HL-60 (cell line): ENCODE measurements at regions not wholly inside any gene's neighbourhood (a gene's known extent, or its start where the extent isn't known, plus 50 kb on each side); places are given as distances from the start of the nearest gene placed in this dataset.

Experiments
- POLR2AphosphoS5 ChIP-seq: IDR thresholded peaks from 2 replicates; pipeline ENCODE4 v1.6.1; 2012; ENCODE audit warnings: low read depth
- TF ChIP-seq, protein P1 (sequence below): IDR thresholded peaks from one replicate; pipeline ENCODE4 v1.5.1; 2011; ENCODE audit warnings: low read length, control low read depth, inconsistent platforms; ENCODE audit not compliant: insufficient read depth

DNA sequence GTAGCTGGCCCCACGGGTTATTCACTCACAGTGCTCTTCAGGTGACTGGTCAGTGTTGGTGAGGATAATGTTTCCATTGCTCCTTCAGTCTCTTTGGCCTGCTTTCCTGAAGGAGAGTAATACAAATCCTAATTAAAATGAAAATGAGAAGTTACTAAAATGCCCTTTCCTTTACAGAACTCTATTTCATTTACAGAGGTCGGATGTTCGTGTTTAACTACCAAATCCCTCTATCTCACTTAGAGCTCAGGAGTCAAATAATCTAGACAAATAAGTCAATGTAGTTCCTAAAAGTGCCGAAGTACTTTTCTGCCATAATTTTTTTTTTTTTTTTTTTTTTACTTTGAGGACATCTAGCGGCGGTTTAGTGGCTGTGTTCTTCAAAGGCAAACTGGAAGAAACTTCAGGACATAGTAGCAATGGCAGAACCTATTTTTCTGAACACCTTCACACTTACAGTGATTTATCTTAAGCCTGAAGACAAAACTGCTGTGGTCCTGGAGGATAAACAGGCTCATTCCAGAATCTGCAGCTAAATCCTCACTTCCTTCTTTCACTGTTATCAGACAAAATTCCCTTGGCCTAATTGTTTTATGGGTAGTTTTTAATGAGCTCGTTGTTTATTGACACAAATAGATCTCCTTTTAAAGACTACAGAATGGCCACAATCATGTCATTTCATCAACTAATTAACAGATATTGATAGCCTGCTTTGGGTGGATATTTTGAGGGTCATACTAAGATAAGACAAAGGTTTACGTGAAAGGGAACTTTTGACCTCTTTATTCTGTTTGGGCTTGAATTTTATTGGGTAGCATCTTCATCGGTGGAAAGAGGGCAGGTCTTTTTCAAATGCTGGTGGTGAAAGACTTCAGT is 207.6 kb upstream of the DMRTA1 start:
- TF ChIP-seq, protein P1, sequence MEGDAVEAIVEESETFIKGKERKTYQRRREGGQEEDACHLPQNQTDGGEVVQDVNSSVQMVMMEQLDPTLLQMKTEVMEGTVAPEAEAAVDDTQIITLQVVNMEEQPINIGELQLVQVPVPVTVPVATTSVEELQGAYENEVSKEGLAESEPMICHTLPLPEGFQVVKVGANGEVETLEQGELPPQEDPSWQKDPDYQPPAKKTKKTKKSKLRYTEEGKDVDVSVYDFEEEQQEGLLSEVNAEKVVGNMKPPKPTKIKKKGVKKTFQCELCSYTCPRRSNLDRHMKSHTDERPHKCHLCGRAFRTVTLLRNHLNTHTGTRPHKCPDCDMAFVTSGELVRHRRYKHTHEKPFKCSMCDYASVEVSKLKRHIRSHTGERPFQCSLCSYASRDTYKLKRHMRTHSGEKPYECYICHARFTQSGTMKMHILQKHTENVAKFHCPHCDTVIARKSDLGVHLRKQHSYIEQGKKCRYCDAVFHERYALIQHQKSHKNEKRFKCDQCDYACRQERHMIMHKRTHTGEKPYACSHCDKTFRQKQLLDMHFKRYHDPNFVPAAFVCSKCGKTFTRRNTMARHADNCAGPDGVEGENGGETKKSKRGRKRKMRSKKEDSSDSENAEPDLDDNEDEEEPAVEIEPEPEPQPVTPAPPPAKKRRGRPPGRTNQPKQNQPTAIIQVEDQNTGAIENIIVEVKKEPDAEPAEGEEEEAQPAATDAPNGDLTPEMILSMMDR, result no peak
- TF ChIP-seq POLR2AphosphoS5, result no peak
